HFF-Myc (cell line): ENCODE measurements at regions not wholly inside any gene's neighbourhood (a gene's known extent, or its start where the extent isn't known, plus 50 kb on each side); places are given as distances from the start of the nearest gene placed in this dataset.

ENCODE experiments used
- DNase-seq: peaks from one replicate; pipeline ENCODE4 v3.0.0-alpha.2; 2011; ENCODE audit warnings: low read depth; ENCODE audit errors: extremely low read depth
- H3K4me3 ChIP-seq: replicated peaks from 2 replicates; pipeline ENCODE4 v1.5.1; 2011; ENCODE audit warnings: low read depth, mild to moderate bottlenecking, control low read depth, low read length
- CTCF ChIP-seq: IDR thresholded peaks from 2 replicates; pipeline ENCODE4 v1.5.1; 2012; ENCODE audit warnings: mild to moderate bottlenecking, low read depth, low read length, control low read depth; ENCODE audit errors: missing control alignments

GRCh38 chr3:86738684-86739083 lies 252.3 kb downstream of the VGLL3 start:
- DNase-seq = no peak
- no peak for TF ChIP-seq CTCF
- no peak overlapping the region for H3K4me3 ChIP-seq

- no peak overlapping the region for H3K4me3 ChIP-seq
- no peak for TF ChIP-seq CTCF
- no peak for DNase-seq
These were observed 253.4 kb downstream of the VGLL3 start for GRCh38 chr3:86737517-86737916.

GRCh38 chr3:86733257-86733656 lies 257.7 kb downstream of the VGLL3 start:
- no peak overlapping the region for H3K4me3 ChIP-seq
- no peak for DNase-seq
- TF ChIP-seq CTCF = no peak

- no peak for TF ChIP-seq CTCF
- H3K4me3 ChIP-seq = no peak overlapping the region
- DNase-seq = no peak
These were observed 259.4 kb downstream of the VGLL3 start for GRCh38 chr3:86731501-86731901.

GRCh38 chr3:86723433-86723832 lies 267.5 kb downstream of the VGLL3 start:
- TF ChIP-seq CTCF = no peak
- no peak overlapping the region for H3K4me3 ChIP-seq
- no peak for DNase-seq

- TF ChIP-seq CTCF = no peak
- H3K4me3 ChIP-seq = no peak overlapping the region
- DNase-seq = no peak
These were observed 279.3 kb downstream of the VGLL3 start for GRCh38 chr3:86711634-86712033.

- DNase-seq = no peak
- no peak for TF ChIP-seq CTCF
- no peak overlapping the region for H3K4me3 ChIP-seq
These were observed 282.1 kb downstream of the VGLL3 start for GRCh38 chr3:86708893-86709292.
